Thyroid gland (tissue), 4 donors: ENCODE measurements at regions not wholly inside any gene's neighbourhood (a gene's known extent, or its start where the extent isn't known, plus 50 kb on each side); places are given as distances from the start of the nearest gene placed in this dataset.

ENCODE experiments used
- POLR2A ChIP-seq, 2 donors: fragments of 450-650 bp; IDR thresholded peaks; one replicate each; pipeline ENCODE4 v1.6.1; 2017; ENCODE audit warnings: antibody characterized with exemption in 2 of 2, mild to moderate bottlenecking in 2 of 2, moderate library complexity in 1 of 2
- TF ChIP-seq, protein P1 (sequence below), 6 experiments: fragments of 200-600 bp in 3 of 6; fragments of 450-650 bp in 3 of 6; sonication (generic) in 3 of 6; IDR thresholded peaks; one replicate each; pipeline ENCODE4 v1.5.1; 2016 to 2019; ENCODE audit warnings: antibody characterized with exemption in 6 of 6, mild to moderate bottlenecking in 2 of 6, inconsistent platforms in 1 of 6, moderate library complexity in 1 of 6

- no peak for TF ChIP-seq POLR2A (IDR thresholded peaks at IDR 0.05)
- TF ChIP-seq, protein P1, sequence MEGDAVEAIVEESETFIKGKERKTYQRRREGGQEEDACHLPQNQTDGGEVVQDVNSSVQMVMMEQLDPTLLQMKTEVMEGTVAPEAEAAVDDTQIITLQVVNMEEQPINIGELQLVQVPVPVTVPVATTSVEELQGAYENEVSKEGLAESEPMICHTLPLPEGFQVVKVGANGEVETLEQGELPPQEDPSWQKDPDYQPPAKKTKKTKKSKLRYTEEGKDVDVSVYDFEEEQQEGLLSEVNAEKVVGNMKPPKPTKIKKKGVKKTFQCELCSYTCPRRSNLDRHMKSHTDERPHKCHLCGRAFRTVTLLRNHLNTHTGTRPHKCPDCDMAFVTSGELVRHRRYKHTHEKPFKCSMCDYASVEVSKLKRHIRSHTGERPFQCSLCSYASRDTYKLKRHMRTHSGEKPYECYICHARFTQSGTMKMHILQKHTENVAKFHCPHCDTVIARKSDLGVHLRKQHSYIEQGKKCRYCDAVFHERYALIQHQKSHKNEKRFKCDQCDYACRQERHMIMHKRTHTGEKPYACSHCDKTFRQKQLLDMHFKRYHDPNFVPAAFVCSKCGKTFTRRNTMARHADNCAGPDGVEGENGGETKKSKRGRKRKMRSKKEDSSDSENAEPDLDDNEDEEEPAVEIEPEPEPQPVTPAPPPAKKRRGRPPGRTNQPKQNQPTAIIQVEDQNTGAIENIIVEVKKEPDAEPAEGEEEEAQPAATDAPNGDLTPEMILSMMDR (IDR thresholded peaks at IDR 0.05), result no peak
Measured at GRCh38 chr7:41047789-41048191, 655.1 kb downstream of the INHBA start.
